ENCODE measurements at regions not wholly inside any gene's neighbourhood (a gene's known extent, or its start where the extent isn't known, plus 50 kb on each side); places are given as distances from the start of the nearest gene placed in this dataset.
A peak's percentile ranks its signal among the peaks of the same experiment; 100 is the strongest.

GRCh38 chr14:37791384-37792036 is 196.1 kb downstream of the TTC6 start (continued):
- no peak for TF ChIP-seq SNAPC4 (CRISPR knock-in tag; IDR thresholded peaks at IDR 0.05)
- peak; percentile 69 for TF ChIP-seq ZEB1 (IDR thresholded peaks at IDR 0.05; ENCODE audit: insufficient replicate concordance, low read depth)
- no peak for TF ChIP-seq ZNF546 (CRISPR knock-in tag; conservative IDR thresholded peaks at IDR 0.05)
- TF ChIP-seq ZNF567 (CRISPR knock-in tag; IDR thresholded peaks at IDR 0.05; ENCODE audit: borderline replicate concordance) = no peak; the same call in 1 of the 2 replicates
- no peak for TF ChIP-seq MTF1 (CRISPR knock-in tag; IDR thresholded peaks at IDR 0.05)
- no peak for TF ChIP-seq PREB (CRISPR knock-in tag; IDR thresholded peaks at IDR 0.05)
- no peak for TF ChIP-seq TAF15 (IDR thresholded peaks at IDR 0.05; ENCODE audit: low read depth, low read length, poor library complexity, severe bottlenecking)
- TF ChIP-seq NCOR1 (IDR thresholded peaks at IDR 0.05; ENCODE audit: borderline replicate concordance, low read length) = peak; percentile 94
- TF ChIP-seq RXRB (CRISPR knock-in tag; IDR thresholded peaks at IDR 0.05; ENCODE audit: borderline replicate concordance) = peak; percentile 99
- TF ChIP-seq HNF1A (IDR thresholded peaks at IDR 0.05; ENCODE audit: low read depth) = peak; percentile 64
- TF ChIP-seq HNF1A (CRISPR knock-in tag; IDR thresholded peaks at IDR 0.05; ENCODE audit: borderline replicate concordance) = no peak; the same call in 1 of the 2 replicates
- TF ChIP-seq ZBTB14 (CRISPR knock-in tag; IDR thresholded peaks at IDR 0.05) = no peak
- no peak for TF ChIP-seq ZBTB49 (CRISPR knock-in tag; IDR thresholded peaks at IDR 0.05; ENCODE audit: borderline replicate concordance)
- no peak for TF ChIP-seq ZNF75D (CRISPR knock-in tag; IDR thresholded peaks at IDR 0.05; ENCODE audit: borderline replicate concordance)
- no peak for TF ChIP-seq ZNF530 (CRISPR knock-in tag; IDR thresholded peaks at IDR 0.05; ENCODE audit: low read depth)
